NB4 (cell line): ENCODE measurements at regions not wholly inside any gene's neighbourhood (a gene's known extent, or its start where the extent isn't known, plus 50 kb on each side); places are given as distances from the start of the nearest gene placed in this dataset.

Source experiments
- POLR2A ChIP-seq: IDR thresholded peaks from 2 replicates; pipeline ENCODE4 v1.6.1; 2011; ENCODE audit warnings: mild to moderate bottlenecking; ENCODE audit not compliant: insufficient read length; ENCODE audit errors: extremely low read depth
- TF ChIP-seq, protein P1 (sequence below): IDR thresholded peaks from one replicate; pipeline ENCODE4 v1.5.1; 2012; ENCODE audit warnings: low read depth, low read length

DNA sequence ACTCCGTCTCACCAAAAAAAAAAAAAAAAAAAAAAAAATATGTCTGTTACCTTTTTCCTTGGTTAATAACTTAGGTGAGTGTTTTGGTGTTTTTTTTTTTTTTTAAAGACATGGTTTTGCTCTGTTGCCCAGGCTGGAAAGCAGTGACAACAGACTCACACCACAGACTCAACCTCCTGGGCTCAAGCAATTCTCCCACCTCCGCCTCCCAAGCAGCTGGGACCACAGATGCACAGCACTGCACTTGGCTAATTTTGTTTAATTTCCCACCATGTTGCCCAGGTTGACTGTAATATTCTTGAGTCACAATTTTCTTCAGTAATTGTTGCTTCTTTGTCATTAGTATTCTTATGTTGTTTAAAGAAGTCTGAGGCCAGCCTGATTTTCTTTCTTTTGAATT lies 149.2 kb upstream of the SYT6 start:
- TF ChIP-seq, protein P1, sequence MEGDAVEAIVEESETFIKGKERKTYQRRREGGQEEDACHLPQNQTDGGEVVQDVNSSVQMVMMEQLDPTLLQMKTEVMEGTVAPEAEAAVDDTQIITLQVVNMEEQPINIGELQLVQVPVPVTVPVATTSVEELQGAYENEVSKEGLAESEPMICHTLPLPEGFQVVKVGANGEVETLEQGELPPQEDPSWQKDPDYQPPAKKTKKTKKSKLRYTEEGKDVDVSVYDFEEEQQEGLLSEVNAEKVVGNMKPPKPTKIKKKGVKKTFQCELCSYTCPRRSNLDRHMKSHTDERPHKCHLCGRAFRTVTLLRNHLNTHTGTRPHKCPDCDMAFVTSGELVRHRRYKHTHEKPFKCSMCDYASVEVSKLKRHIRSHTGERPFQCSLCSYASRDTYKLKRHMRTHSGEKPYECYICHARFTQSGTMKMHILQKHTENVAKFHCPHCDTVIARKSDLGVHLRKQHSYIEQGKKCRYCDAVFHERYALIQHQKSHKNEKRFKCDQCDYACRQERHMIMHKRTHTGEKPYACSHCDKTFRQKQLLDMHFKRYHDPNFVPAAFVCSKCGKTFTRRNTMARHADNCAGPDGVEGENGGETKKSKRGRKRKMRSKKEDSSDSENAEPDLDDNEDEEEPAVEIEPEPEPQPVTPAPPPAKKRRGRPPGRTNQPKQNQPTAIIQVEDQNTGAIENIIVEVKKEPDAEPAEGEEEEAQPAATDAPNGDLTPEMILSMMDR = no peak
- TF ChIP-seq POLR2A = no peak
